ENCODE measurements at regions not wholly inside any gene's neighbourhood (a gene's known extent, or its start where the extent isn't known, plus 50 kb on each side); places are given as distances from the start of the nearest gene placed in this dataset.
"Not testable (repeated sequence)": the region's sequence is repeated elsewhere in the genome, so short reads cannot be mapped to it uniquely, and the experiment has no call there.

DNA sequence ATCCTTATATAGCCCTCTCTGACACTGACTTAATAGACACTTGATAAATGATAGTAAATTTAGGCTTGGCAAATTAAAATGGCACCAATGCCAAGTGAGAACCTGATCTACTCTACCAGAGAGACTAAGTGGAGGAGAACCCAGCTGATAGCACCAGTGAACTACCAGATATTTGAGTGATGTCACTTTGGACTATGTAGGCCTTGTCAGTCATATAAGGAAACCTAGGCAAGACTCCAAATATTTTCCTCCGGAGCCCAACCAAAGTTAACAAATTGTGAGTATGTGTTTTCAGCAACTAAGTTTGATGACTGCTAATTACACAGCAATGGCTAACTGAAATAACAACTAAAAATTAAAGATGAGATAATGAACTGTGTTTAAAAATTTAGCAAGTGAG lies 1522.9 kb upstream of the TPTE start:
- CTCF ChIA-PET: interaction anchor here (1.1 kb wide), 1 partner anchor 10 kb away, joined by 4 read pairs; no protein-coding TSS in a partner anchor

GRCh38 chr21:8998946-8999681 lies 1522.3 kb upstream of the TPTE start:
- Histone ChIP-seq H3K9me3 (no peaks in the 10 kb centered on the region), H2AFZ (ENCODE audit: low read depth) (no peak overlapping the region), H3K4me3 (ENCODE audit: low read depth in 2 of 2, low read length in 1 of 2) (no peak overlapping the region), H3K79me2 (ENCODE audit: insufficient read depth) (no peaks in the 10 kb centered on the region), H3F3A (replicated peaks; ENCODE audit: insufficient read depth) (no peaks in the 10 kb centered on the region), H3K4me2 (no peak overlapping the region), H4K20me1 (ENCODE audit: insufficient read depth) (no peaks in the 10 kb centered on the region), H3K9me2 (no peaks in the 10 kb centered on the region), H3K36me3 (replicated peaks in 1 of 2; ENCODE audit: control insufficient read depth in 1 of 2, insufficient read depth in 2 of 2, low read length in 1 of 2) (no peaks in the 10 kb centered on the region), H3K27me3 (ENCODE audit: insufficient read depth) (no peaks in the 10 kb centered on the region; the same call in 1 of the 2 replicates), H3K27ac (ENCODE audit: low read depth in 2 of 2, low read length in 1 of 2) (no peak overlapping the region), H3K9ac (no peak overlapping the region), H3K4me1 (ENCODE audit: control insufficient read depth in 1 of 2, insufficient read depth in 2 of 2, low read depth in 1 of 2, low read length in 1 of 2) (no peaks in the 10 kb centered on the region)
- no peak for TF ChIP-seq IRF3 (IDR thresholded peaks at IDR 0.05; ENCODE audit: low read depth, low read length)
- TF ChIP-seq EP300 (IDR thresholded peaks at IDR 0.05; ENCODE audit: borderline replicate concordance in 1 of 2, low read depth in 1 of 2, low read length in 1 of 2): no peak
- TF ChIP-seq RFX5 (IDR thresholded peaks at IDR 0.05; ENCODE audit: low read length): no peak
- TF ChIP-seq FOXJ3 (CRISPR knock-in tag; IDR thresholded peaks at IDR 0.05): no peak
- no peak for TF ChIP-seq SIN3A (IDR thresholded peaks at IDR 0.05; ENCODE audit: borderline replicate concordance, low read depth, low read length)
- no peak for TF ChIP-seq ELF1 (IDR thresholded peaks at IDR 0.05)
- TF ChIP-seq REST (IDR thresholded peaks at IDR 0.05; ENCODE audit: low read depth, low read length): no peak
- no peak for TF ChIP-seq FOSL2 (IDR thresholded peaks at IDR 0.05; ENCODE audit: borderline replicate concordance, low read depth)
- no peak for TF ChIP-seq NRF1 (IDR thresholded peaks at IDR 0.05; ENCODE audit: low read depth, low read length)
- TF ChIP-seq TAF1 (IDR thresholded peaks at IDR 0.05; ENCODE audit: borderline replicate concordance, low read depth, low read length): no peak
- TF ChIP-seq RXRA (IDR thresholded peaks at IDR 0.05; ENCODE audit: borderline replicate concordance, low read depth): no peak
- no peak for TF ChIP-seq EZH2phosphoT487 (IDR thresholded peaks at IDR 0.05; ENCODE audit: borderline replicate concordance, low read depth)
- WGBS (ENCODE audit: low lambda C conversion rate): under 1% methylated on average over 4 of the region's 4 CpGs
- no peak for DNase-seq
- CTCF ChIA-PET: interaction anchor here (1.1 kb wide), 1 partner anchor 9 kb away, joined by 4 read pairs; no protein-coding TSS in a partner anchor
- POLR2A ChIA-PET: no interaction called here

More for the DNA sequence above, 1522.9 kb upstream of the TPTE start:
- POLR2A ChIA-PET; DNase-seq; H3K4me2 ChIP-seq; H3K27ac ChIP-seq (ENCODE audit: low read depth in 2 of 2, low read length in 1 of 2); H3K4me3 ChIP-seq (ENCODE audit: low read depth in 2 of 2, low read length in 1 of 2); H3K9me3 ChIP-seq; H2AFZ ChIP-seq (ENCODE audit: low read depth); H3K27me3 ChIP-seq (ENCODE audit: insufficient read depth); H3K4me1 ChIP-seq (ENCODE audit: control insufficient read depth in 1 of 2, insufficient read depth in 2 of 2, low read depth in 1 of 2, low read length in 1 of 2); H3K9ac ChIP-seq; H3K9me2 ChIP-seq; H3K36me3 ChIP-seq (replicated peaks in 1 of 2; ENCODE audit: control insufficient read depth in 1 of 2, insufficient read depth in 2 of 2, low read length in 1 of 2); H3F3A ChIP-seq (replicated peaks; ENCODE audit: insufficient read depth); H3K79me2 ChIP-seq (ENCODE audit: insufficient read depth); H4K20me1 ChIP-seq (ENCODE audit: insufficient read depth): not testable (repeated sequence)
- 3% methylated on average over 1 of the region's 1 CpG for WGBS (ENCODE audit: low lambda C conversion rate)

DNA sequence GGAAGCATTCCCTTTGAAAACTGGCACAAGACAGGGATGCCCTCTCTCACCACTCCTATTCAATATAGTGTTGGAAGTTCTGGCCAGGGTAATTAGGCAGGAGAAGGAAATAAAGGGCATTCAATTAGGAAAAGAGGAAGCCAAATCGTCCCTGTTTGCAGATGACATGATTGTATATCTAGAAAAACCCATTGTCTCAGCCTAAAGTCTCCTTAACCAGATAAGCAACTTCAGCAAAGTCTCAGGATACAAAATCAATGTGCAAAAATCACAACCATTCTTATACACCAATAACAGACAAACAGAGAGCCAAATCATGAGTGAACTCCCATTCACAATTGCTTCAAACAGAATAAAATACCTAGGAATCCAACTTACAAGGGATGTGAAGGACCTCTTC lies 1521.3 kb upstream of the TPTE start:
- DNase-seq; POLR2A ChIA-PET; H3K4me3 ChIP-seq (ENCODE audit: low read depth in 2 of 2, low read length in 1 of 2); H3F3A ChIP-seq (replicated peaks; ENCODE audit: insufficient read depth); CTCF ChIA-PET; H3K9me3 ChIP-seq; H4K20me1 ChIP-seq (ENCODE audit: insufficient read depth); H2AFZ ChIP-seq (ENCODE audit: low read depth); H3K36me3 ChIP-seq (replicated peaks in 1 of 2; ENCODE audit: control insufficient read depth in 1 of 2, insufficient read depth in 2 of 2, low read length in 1 of 2); H3K27ac ChIP-seq (ENCODE audit: low read depth in 2 of 2, low read length in 1 of 2); H3K4me1 ChIP-seq (ENCODE audit: control insufficient read depth in 1 of 2, insufficient read depth in 2 of 2, low read depth in 1 of 2, low read length in 1 of 2); H3K9me2 ChIP-seq; H3K79me2 ChIP-seq (ENCODE audit: insufficient read depth); H3K27me3 ChIP-seq (ENCODE audit: insufficient read depth); H3K9ac ChIP-seq; H3K4me2 ChIP-seq: not testable (repeated sequence)
- WGBS (ENCODE audit: low lambda C conversion rate): 2% methylated on average over 1 of the region's 1 CpG

DNA sequence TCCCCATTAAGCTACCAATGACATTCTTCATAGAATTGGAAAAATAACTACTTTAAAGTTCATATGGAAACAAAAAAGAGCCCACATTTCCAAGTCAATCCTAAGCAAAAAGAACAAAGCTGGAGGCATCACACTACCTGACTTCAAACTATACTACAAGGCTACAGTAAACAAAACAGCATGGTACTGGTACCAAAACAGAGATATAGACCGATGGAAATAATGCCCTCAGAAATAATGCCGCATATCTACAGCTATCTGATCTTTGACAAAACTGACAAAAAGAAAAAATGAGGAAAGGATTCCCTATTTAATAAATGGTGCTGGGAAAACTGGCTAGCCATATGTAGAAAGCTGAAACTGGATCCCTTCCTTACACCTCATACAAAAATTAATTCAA lies 1520.7 kb upstream of the TPTE start:
- H3K9me3 ChIP-seq; H3K9me2 ChIP-seq; H3K36me3 ChIP-seq (replicated peaks in 1 of 2; ENCODE audit: control insufficient read depth in 1 of 2, insufficient read depth in 2 of 2, low read length in 1 of 2); H3K27ac ChIP-seq (ENCODE audit: low read depth in 2 of 2, low read length in 1 of 2); H3K4me1 ChIP-seq (ENCODE audit: control insufficient read depth in 1 of 2, insufficient read depth in 2 of 2, low read depth in 1 of 2, low read length in 1 of 2); H4K20me1 ChIP-seq (ENCODE audit: insufficient read depth); H3F3A ChIP-seq (replicated peaks; ENCODE audit: insufficient read depth); H3K79me2 ChIP-seq (ENCODE audit: insufficient read depth); CTCF ChIA-PET; DNase-seq; H3K4me3 ChIP-seq (ENCODE audit: low read depth in 2 of 2, low read length in 1 of 2); H2AFZ ChIP-seq (ENCODE audit: low read depth); H3K9ac ChIP-seq; H3K4me2 ChIP-seq; POLR2A ChIA-PET; H3K27me3 ChIP-seq (ENCODE audit: insufficient read depth): not testable (repeated sequence)
- 2% methylated on average over 2 of the region's 2 CpGs for WGBS (ENCODE audit: low lambda C conversion rate)

All from SK-N-SH (cell line).